Activated naive CD4-positive, alpha-beta T cell treated with anti-CD3 and anti-CD28 coated beads, Interleukin-2, amount 50 U/mL, for 16 hours (primary cell): ENCODE measurements at regions not wholly inside any gene's neighbourhood (a gene's known extent, or its start where the extent isn't known, plus 50 kb on each side); places are given as distances from the start of the nearest gene placed in this dataset.

Experiments
- DNase-seq: peaks from one replicate; pipeline ENCODE4 v3.0.0-alpha.2; 2020

- DNase-seq, result no peak
These were observed 244.2 kb upstream of the CLEC14A start for GRCh38 chr14:38500125-38500524.

- no peak for DNase-seq
These were observed 240.2 kb upstream of the CLEC14A start for GRCh38 chr14:38496092-38496491.

GRCh38 chr14:38490273-38490672 is 234.4 kb upstream of the CLEC14A start:
- no peak for DNase-seq

GRCh38 chr14:38485026-38485425 is 229.1 kb upstream of the CLEC14A start:
- DNase-seq, result no peak

- DNase-seq, result no peak
These were observed 226.2 kb upstream of the CLEC14A start for GRCh38 chr14:38481952-38482678.

- DNase-seq, result no peak
These were observed 213.3 kb upstream of the CLEC14A start for GRCh38 chr14:38469156-38469555.

GRCh38 chr14:38442208-38442607 is 186.3 kb upstream of the CLEC14A start:
- no peak for DNase-seq

GRCh38 chr14:38432186-38432585 is 176.3 kb upstream of the CLEC14A start:
- no peak for DNase-seq

GRCh38 chr14:38431156-38431555 is 175.3 kb upstream of the CLEC14A start:
- no peak for DNase-seq

GRCh38 chr14:38430522-38430921 is 174.6 kb upstream of the CLEC14A start:
- DNase-seq, result no peak

- no peak for DNase-seq
These were observed 169.6 kb upstream of the CLEC14A start for GRCh38 chr14:38425324-38425976.

- no peak for DNase-seq
These were observed 164.2 kb upstream of the CLEC14A start for GRCh38 chr14:38420048-38420447.

GRCh38 chr14:38419579-38419978 is 163.7 kb upstream of the CLEC14A start:
- no peak for DNase-seq

- DNase-seq, result no peak
These were observed 156.8 kb upstream of the CLEC14A start for GRCh38 chr14:38412654-38413053.

- DNase-seq, result no peak
These were observed 154.5 kb upstream of the CLEC14A start for GRCh38 chr14:38410442-38410841.

GRCh38 chr14:38409071-38409705 is 153.3 kb upstream of the CLEC14A start:
- no peak for DNase-seq

- DNase-seq, result no peak
These were observed 150.2 kb upstream of the CLEC14A start for GRCh38 chr14:38405851-38406635.

GRCh38 chr14:38404616-38405015 is 148.7 kb upstream of the CLEC14A start:
- no peak for DNase-seq

GRCh38 chr14:38404100-38404541 is 148.2 kb upstream of the CLEC14A start:
- no peak for DNase-seq

GRCh38 chr14:38400751-38401150 is 144.9 kb upstream of the CLEC14A start:
- DNase-seq, result no peak

- DNase-seq, result no peak
These were observed 143.8 kb upstream of the CLEC14A start for GRCh38 chr14:38399652-38400051.

GRCh38 chr14:38394767-38395166 is 138.9 kb upstream of the CLEC14A start:
- no peak for DNase-seq

GRCh38 chr14:38394064-38394463 is 138.2 kb upstream of the CLEC14A start:
- no peak for DNase-seq
